Activated CD4-positive, alpha-beta T cell treated with anti-CD3 and anti-CD28 coated beads, Interleukin-2, amount 50 U/mL, for 16 hours (primary cell): ENCODE measurements at regions not wholly inside any gene's neighbourhood (a gene's known extent, or its start where the extent isn't known, plus 50 kb on each side); places are given as distances from the start of the nearest gene placed in this dataset.

Experiments used
- DNase-seq: peaks from one replicate; pipeline ENCODE4 v3.0.0-alpha.2; 2020

- DNase-seq: no peak
Measured at GRCh38 chr9:103803245-103803644, 290.9 kb upstream of the SMC2 start.

GRCh38 chr9:103804077-103804735 lies 289.9 kb upstream of the SMC2 start:
- DNase-seq: no peak

GRCh38 chr9:103809745-103810144 lies 284.4 kb upstream of the SMC2 start:
- no peak for DNase-seq

- no peak for DNase-seq
Measured at GRCh38 chr9:103811462-103811861, 282.6 kb upstream of the SMC2 start.

- no peak for DNase-seq
Measured at GRCh38 chr9:103816146-103816545, 278.0 kb upstream of the SMC2 start.

- DNase-seq: no peak
Measured at GRCh38 chr9:103819936-103820335, 274.2 kb upstream of the SMC2 start.

- DNase-seq: no peak
Measured at GRCh38 chr9:103821115-103821514, 273.0 kb upstream of the SMC2 start.

GRCh38 chr9:103837940-103838339 lies 256.2 kb upstream of the SMC2 start:
- DNase-seq: no peak

- no peak for DNase-seq
Measured at GRCh38 chr9:103839197-103839596, 254.9 kb upstream of the SMC2 start.

GRCh38 chr9:103867886-103868285 lies 226.2 kb upstream of the SMC2 start:
- no peak for DNase-seq

- no peak for DNase-seq
Measured at GRCh38 chr9:103872811-103873210, 221.3 kb upstream of the SMC2 start.

GRCh38 chr9:103881419-103881818 lies 212.7 kb upstream of the SMC2 start:
- DNase-seq: no peak

- no peak for DNase-seq
Measured at GRCh38 chr9:103889989-103890388, 204.1 kb upstream of the SMC2 start.

- no peak for DNase-seq
Measured at GRCh38 chr9:103894184-103894583, 199.9 kb upstream of the SMC2 start.

GRCh38 chr9:103898550-103898949 lies 195.6 kb upstream of the SMC2 start:
- no peak for DNase-seq

GRCh38 chr9:103899866-103900265 lies 194.2 kb upstream of the SMC2 start:
- DNase-seq: no peak

- DNase-seq: no peak
Measured at GRCh38 chr9:103900466-103900865, 193.6 kb upstream of the SMC2 start.

GRCh38 chr9:103902263-103902662 lies 191.8 kb upstream of the SMC2 start:
- no peak for DNase-seq

GRCh38 chr9:103904242-103904641 lies 189.9 kb upstream of the SMC2 start:
- no peak for DNase-seq

- DNase-seq: no peak
Measured at GRCh38 chr9:103913899-103914298, 180.2 kb upstream of the SMC2 start.

- DNase-seq: no peak
Measured at GRCh38 chr9:103919605-103920209, 174.4 kb upstream of the SMC2 start.

- DNase-seq: no peak
Measured at GRCh38 chr9:103928442-103928841, 165.7 kb upstream of the SMC2 start.

GRCh38 chr9:103941104-103941503 lies 153.0 kb upstream of the SMC2 start:
- DNase-seq: no peak

- DNase-seq: no peak
Measured at GRCh38 chr9:103942200-103942599, 151.9 kb upstream of the SMC2 start.

- no peak for DNase-seq
Measured at GRCh38 chr9:103942651-103943050, 151.5 kb upstream of the SMC2 start.
